Uterus (tissue), 2 donors: ENCODE measurements at regions not wholly inside any gene's neighbourhood (a gene's known extent, or its start where the extent isn't known, plus 50 kb on each side); places are given as distances from the start of the nearest gene placed in this dataset.

Experiments used
- POLR2A ChIP-seq, 2 donors: fragments of 450-650 bp; IDR thresholded peaks; one replicate each; pipeline ENCODE4 v1.6.1; 2016; ENCODE audit warnings: antibody characterized with exemption in 2 of 2, mild to moderate bottlenecking in 1 of 2, moderate library complexity in 1 of 2
- TF ChIP-seq, protein P1 (sequence below), 4 experiments: fragments of 200-600 bp in 2 of 4; fragments of 450-650 bp in 2 of 4; sonication (generic) in 2 of 4; IDR thresholded peaks; one replicate each; pipeline ENCODE4 v1.5.1; 2016 to 2019; ENCODE audit warnings: antibody characterized with exemption in 4 of 4, mild to moderate bottlenecking in 2 of 4, moderate library complexity in 1 of 4

- TF ChIP-seq POLR2A (IDR thresholded peaks at IDR 0.05) = no peak
- TF ChIP-seq, protein P1, sequence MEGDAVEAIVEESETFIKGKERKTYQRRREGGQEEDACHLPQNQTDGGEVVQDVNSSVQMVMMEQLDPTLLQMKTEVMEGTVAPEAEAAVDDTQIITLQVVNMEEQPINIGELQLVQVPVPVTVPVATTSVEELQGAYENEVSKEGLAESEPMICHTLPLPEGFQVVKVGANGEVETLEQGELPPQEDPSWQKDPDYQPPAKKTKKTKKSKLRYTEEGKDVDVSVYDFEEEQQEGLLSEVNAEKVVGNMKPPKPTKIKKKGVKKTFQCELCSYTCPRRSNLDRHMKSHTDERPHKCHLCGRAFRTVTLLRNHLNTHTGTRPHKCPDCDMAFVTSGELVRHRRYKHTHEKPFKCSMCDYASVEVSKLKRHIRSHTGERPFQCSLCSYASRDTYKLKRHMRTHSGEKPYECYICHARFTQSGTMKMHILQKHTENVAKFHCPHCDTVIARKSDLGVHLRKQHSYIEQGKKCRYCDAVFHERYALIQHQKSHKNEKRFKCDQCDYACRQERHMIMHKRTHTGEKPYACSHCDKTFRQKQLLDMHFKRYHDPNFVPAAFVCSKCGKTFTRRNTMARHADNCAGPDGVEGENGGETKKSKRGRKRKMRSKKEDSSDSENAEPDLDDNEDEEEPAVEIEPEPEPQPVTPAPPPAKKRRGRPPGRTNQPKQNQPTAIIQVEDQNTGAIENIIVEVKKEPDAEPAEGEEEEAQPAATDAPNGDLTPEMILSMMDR (IDR thresholded peaks at IDR 0.05) = no peak
These were observed 114.0 kb upstream of the FAR2 start for GRCh38 chr12:29035112-29035511.
